Dermis blood vessel endothelial cell (primary cell): ENCODE measurements at regions not wholly inside any gene's neighbourhood (a gene's known extent, or its start where the extent isn't known, plus 50 kb on each side); places are given as distances from the start of the nearest gene placed in this dataset.
"Not testable (repeated sequence)": the region's sequence is repeated elsewhere in the genome, so short reads cannot be mapped to it uniquely, and the experiment has no call there.

Source experiments
- DNase-seq: peaks from one replicate; pipeline ENCODE4 v3.0.0; 2010

- DNase-seq = no peak
These were observed 152.2 kb downstream of the SOX4 start for GRCh38 chr6:21745543-21746337.

GRCh38 chr6:21747441-21747840 lies 153.9 kb downstream of the SOX4 start:
- no peak for DNase-seq

GRCh38 chr6:21748343-21749056 lies 154.9 kb downstream of the SOX4 start:
- DNase-seq = no peak

GRCh38 chr6:21749754-21750153 lies 156.2 kb downstream of the SOX4 start:
- DNase-seq = no peak

- DNase-seq = no peak
These were observed 157.0 kb downstream of the SOX4 start for GRCh38 chr6:21750575-21750974.

- DNase-seq = no peak
These were observed 158.1 kb downstream of the SOX4 start for GRCh38 chr6:21751608-21752007.

- DNase-seq = peak; percentile 52
These were observed 158.7 kb downstream of the SOX4 start for GRCh38 chr6:21752054-21752811.

GRCh38 chr6:21753241-21754108 lies 159.9 kb downstream of the SOX4 start:
- peak; percentile 33 for DNase-seq

- peak; percentile 78 for DNase-seq
These were observed 161.3 kb downstream of the SOX4 start for GRCh38 chr6:21754891-21755290.

- no peak for DNase-seq
These were observed 162.9 kb downstream of the SOX4 start for GRCh38 chr6:21756487-21756886.

GRCh38 chr6:21757392-21757791 lies 163.8 kb downstream of the SOX4 start:
- DNase-seq = peak; percentile 33

GRCh38 chr6:21759721-21760120 lies 166.2 kb downstream of the SOX4 start:
- no peak for DNase-seq

GRCh38 chr6:21761053-21761730 lies 167.6 kb downstream of the SOX4 start:
- DNase-seq = not testable (repeated sequence)

- no peak for DNase-seq
These were observed 171.4 kb downstream of the SOX4 start for GRCh38 chr6:21764989-21765388.

- peak; percentile 74 for DNase-seq
These were observed 174.5 kb downstream of the SOX4 start for GRCh38 chr6:21767891-21768648.

- peak; percentile 72 for DNase-seq
These were observed 175.9 kb downstream of the SOX4 start for GRCh38 chr6:21769405-21769861.

- no peak for DNase-seq
These were observed 176.4 kb downstream of the SOX4 start for GRCh38 chr6:21769968-21770367.

- DNase-seq = peak; percentile 91
These were observed 178.2 kb downstream of the SOX4 start for GRCh38 chr6:21771626-21772320.

GRCh38 chr6:21772477-21772876 lies 178.9 kb downstream of the SOX4 start:
- no peak for DNase-seq

- no peak for DNase-seq
These were observed 179.5 kb downstream of the SOX4 start for GRCh38 chr6:21772884-21773575.
